BE2C (cell line): ENCODE measurements at regions not wholly inside any gene's neighbourhood (a gene's known extent, or its start where the extent isn't known, plus 50 kb on each side); places are given as distances from the start of the nearest gene placed in this dataset.

Experiments
- DNase-seq: peaks from one replicate; pipeline ENCODE4 v3.0.0-alpha.2; 2020
- H3K27me3 ChIP-seq: fragments of 250-450 bp; sonication (Bioruptor Pico); 2 replicates; pipeline ENCODE4 v1.5.1; 2020; ENCODE audit warnings: mild to moderate bottlenecking
- H3K36me3 ChIP-seq: fragments of 250-450 bp; sonication (Bioruptor Pico); 2 replicates; pipeline ENCODE4 v1.5.1; 2020; ENCODE audit warnings: mild to moderate bottlenecking
- H3K4me1 ChIP-seq: fragments of 250-450 bp; sonication (Bioruptor Pico); 2 replicates; pipeline ENCODE4 v1.5.1; 2020
- H3K4me3 ChIP-seq: 2 replicates; pipeline ENCODE4 v1.5.1; 2011; ENCODE audit warnings: low read depth, low read length
- H3K9me3 ChIP-seq: fragments of 250-450 bp; sonication (Bioruptor Pico); 2 replicates; pipeline ENCODE4 v1.5.1; 2020
- TF ChIP-seq, protein P1 (sequence below): IDR thresholded peaks from 2 replicates; pipeline ENCODE4 v1.5.1; 2012; ENCODE audit warnings: mild to moderate bottlenecking, low read depth, low read length

GRCh38 chr5:1663186-1663585, 136.5 kb downstream of the MRPL36 start:
- no peak for DNase-seq
- TF ChIP-seq, protein P1, sequence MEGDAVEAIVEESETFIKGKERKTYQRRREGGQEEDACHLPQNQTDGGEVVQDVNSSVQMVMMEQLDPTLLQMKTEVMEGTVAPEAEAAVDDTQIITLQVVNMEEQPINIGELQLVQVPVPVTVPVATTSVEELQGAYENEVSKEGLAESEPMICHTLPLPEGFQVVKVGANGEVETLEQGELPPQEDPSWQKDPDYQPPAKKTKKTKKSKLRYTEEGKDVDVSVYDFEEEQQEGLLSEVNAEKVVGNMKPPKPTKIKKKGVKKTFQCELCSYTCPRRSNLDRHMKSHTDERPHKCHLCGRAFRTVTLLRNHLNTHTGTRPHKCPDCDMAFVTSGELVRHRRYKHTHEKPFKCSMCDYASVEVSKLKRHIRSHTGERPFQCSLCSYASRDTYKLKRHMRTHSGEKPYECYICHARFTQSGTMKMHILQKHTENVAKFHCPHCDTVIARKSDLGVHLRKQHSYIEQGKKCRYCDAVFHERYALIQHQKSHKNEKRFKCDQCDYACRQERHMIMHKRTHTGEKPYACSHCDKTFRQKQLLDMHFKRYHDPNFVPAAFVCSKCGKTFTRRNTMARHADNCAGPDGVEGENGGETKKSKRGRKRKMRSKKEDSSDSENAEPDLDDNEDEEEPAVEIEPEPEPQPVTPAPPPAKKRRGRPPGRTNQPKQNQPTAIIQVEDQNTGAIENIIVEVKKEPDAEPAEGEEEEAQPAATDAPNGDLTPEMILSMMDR = no peak
- Histone ChIP-seq H3K9me3 (no peaks in the 10 kb centered on the region), H3K27me3 (peaks cover 40% of the 10 kb centered on the region), H3K4me3 (no peak overlapping the region), H3K36me3 (no peaks in the 10 kb centered on the region), H3K4me1 (no peaks in the 10 kb centered on the region)

GRCh38 chr5:1662559-1663085, 137.0 kb downstream of the MRPL36 start:
- Histone ChIP-seq H3K9me3 (no peaks in the 10 kb centered on the region), H3K36me3 (no peaks in the 10 kb centered on the region)
- DNase-seq = no peak

GRCh38 chr5:1661831-1662558, 137.6 kb downstream of the MRPL36 start:
- H3K4me1 ChIP-seq = no peaks in the 10 kb centered on the region
- TF ChIP-seq, protein P1 = no peak
- H3K27me3 ChIP-seq = peaks cover 44% of the 10 kb centered on the region

More at GRCh38 chr5:1662559-1663085, 137.0 kb downstream of the MRPL36 start:
- Histone ChIP-seq H3K27me3 (peaks cover 40% of the 10 kb centered on the region), H3K4me3 (no peak overlapping the region), H3K4me1 (no peaks in the 10 kb centered on the region)
- TF ChIP-seq, protein P1 = no peak

DNA sequence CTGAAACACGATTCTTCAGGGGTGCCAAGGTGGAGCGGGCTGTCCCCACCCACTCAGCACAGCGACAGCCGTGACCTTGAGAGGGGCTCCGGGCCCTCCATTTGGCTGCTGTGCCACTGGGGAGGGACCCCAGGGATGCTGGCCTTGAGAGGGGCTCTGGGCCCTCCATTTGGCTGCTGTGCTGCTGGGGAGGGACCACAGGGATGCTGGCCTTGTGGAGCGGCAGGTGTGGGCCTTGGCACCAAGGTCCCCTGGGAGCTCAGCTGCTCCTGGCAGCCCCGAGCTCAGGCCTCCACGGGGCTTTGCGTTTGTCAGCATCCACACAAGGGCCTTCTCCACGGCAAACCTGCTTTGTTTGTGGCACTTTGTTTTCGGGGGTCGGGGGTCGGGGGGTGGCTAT, 137.6 kb upstream of the LPCAT1 start:
- Histone ChIP-seq H3K36me3 (no peaks in the 10 kb centered on the region), H3K27me3 (peaks cover 42% of the 10 kb centered on the region), H3K4me3 (no peak overlapping the region), H3K9me3 (no peaks in the 10 kb centered on the region), H3K4me1 (no peaks in the 10 kb centered on the region)
- TF ChIP-seq, protein P1 = no peak
- no peak for DNase-seq

More at GRCh38 chr5:1661831-1662558, 137.6 kb downstream of the MRPL36 start:
- no peak for DNase-seq
- H3K36me3 ChIP-seq = no peaks in the 10 kb centered on the region
- no peak overlapping the region for H3K4me3 ChIP-seq
- H3K9me3 ChIP-seq = no peaks in the 10 kb centered on the region

- Histone ChIP-seq H3K4me3 (no peak overlapping the region), H3K9me3 (no peaks in the 10 kb centered on the region), H3K4me1 (no peaks in the 10 kb centered on the region), H3K36me3 (no peaks in the 10 kb centered on the region), H3K27me3 (peaks cover 45% of the 10 kb centered on the region)
- TF ChIP-seq, protein P1 = no peak
- no peak for DNase-seq
Measured at GRCh38 chr5:1660511-1660910, 136.8 kb upstream of the LPCAT1 start.

DNA sequence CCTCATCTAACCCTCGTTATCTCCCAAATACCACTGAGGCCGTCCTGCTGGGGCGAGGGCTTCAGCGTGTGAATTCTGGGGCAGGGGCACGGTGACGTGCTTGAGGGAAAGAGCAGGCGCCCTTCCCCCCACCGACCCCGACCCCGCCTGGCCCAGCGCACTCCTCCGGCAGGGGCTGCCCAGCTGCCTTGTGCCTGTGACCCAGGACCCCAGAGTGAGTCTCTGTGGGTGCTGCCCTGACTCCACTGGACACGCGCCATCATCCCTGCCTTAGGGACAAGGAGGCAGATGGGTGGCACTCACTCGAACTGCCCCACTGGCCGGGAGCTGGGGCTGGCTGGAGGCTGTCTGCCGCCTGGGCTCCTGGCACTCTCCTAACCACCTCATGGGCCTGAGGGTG, 136.2 kb upstream of the LPCAT1 start:
- H3K9me3 ChIP-seq = no peaks in the 10 kb centered on the region
- H3K4me1 ChIP-seq = no peaks in the 10 kb centered on the region
- H3K4me3 ChIP-seq = no peak overlapping the region
- TF ChIP-seq, protein P1 = no peak
- H3K36me3 ChIP-seq = no peaks in the 10 kb centered on the region
- DNase-seq = no peak
- peaks cover 50% of the 10 kb centered on the region for H3K27me3 ChIP-seq
